Fibroblast of lung (primary cell): ENCODE measurements at regions not wholly inside any gene's neighbourhood (a gene's known extent, or its start where the extent isn't known, plus 50 kb on each side); places are given as distances from the start of the nearest gene placed in this dataset.

ENCODE experiments used
- DNase-seq, 2 donors: peaks; one replicate each; pipeline versions ENCODE4 v3.0.0 to v3.0.0-alpha.2; 2010; ENCODE audit warnings: low read depth in 2 of 2
- H2AFZ ChIP-seq: 2 replicates; pipeline ENCODE4 v1.5.1; 2012; ENCODE audit warnings: low read length, control low read depth, inconsistent platforms
- H3K27ac ChIP-seq: 2 replicates; pipeline ENCODE4 v1.5.1; 2011; ENCODE audit warnings: low read length, control low read depth; ENCODE audit not compliant: insufficient read depth
- H3K27me3 ChIP-seq: 2 replicates; pipeline ENCODE4 v1.5.1; 2011; ENCODE audit warnings: mild to moderate bottlenecking, low read length; ENCODE audit not compliant: control insufficient read depth, insufficient read depth
- H3K36me3 ChIP-seq: 2 replicates; pipeline ENCODE4 v1.5.1; 2011; ENCODE audit warnings: low read length; ENCODE audit not compliant: control insufficient read depth, insufficient read depth
- H3K4me1 ChIP-seq: 2 replicates; pipeline ENCODE4 v1.5.1; 2011; ENCODE audit warnings: low read length; ENCODE audit not compliant: control insufficient read depth, insufficient read depth; ENCODE audit errors: extremely low read depth
- H3K4me2 ChIP-seq: 2 replicates; pipeline ENCODE4 v1.5.1; 2011; ENCODE audit warnings: low read length, control low read depth; ENCODE audit not compliant: insufficient read depth; ENCODE audit errors: extremely low read depth
- H3K4me3 ChIP-seq, 4 experiments: fragments of 200-600 bp in 1 of 4; sonication (generic) in 1 of 4; replicated peaks in 1 of 4; 2 replicates each; pipeline ENCODE4 v1.5.1; 2011 to 2016; ENCODE audit warnings: low read length in 4 of 4, low read depth in 3 of 4, mild to moderate bottlenecking in 3 of 4, control low read depth in 2 of 4, inconsistent platforms in 1 of 4, mixed read lengths in 1 of 4; ENCODE audit not compliant: insufficient read depth in 1 of 4; ENCODE audit errors: control extremely low read depth in 1 of 4
- H3K79me2 ChIP-seq: 2 replicates; pipeline ENCODE4 v1.5.1; 2012; ENCODE audit warnings: mild to moderate bottlenecking, low read length, inconsistent platforms; ENCODE audit not compliant: control insufficient read depth, insufficient read depth
- H3K9ac ChIP-seq: 2 replicates; pipeline ENCODE4 v1.5.1; 2011; ENCODE audit warnings: mild to moderate bottlenecking, low read length, control low read depth; ENCODE audit not compliant: insufficient read depth
- H3K9me3 ChIP-seq: 2 replicates; pipeline ENCODE4 v1.5.1; 2012; ENCODE audit warnings: low read depth, low read length; ENCODE audit not compliant: control insufficient read depth, insufficient read depth
- H4K20me1 ChIP-seq: 2 replicates; pipeline ENCODE4 v1.5.1; 2011; ENCODE audit warnings: low read length; ENCODE audit not compliant: control insufficient read depth, insufficient read depth; ENCODE audit errors: extremely low read depth
- EZH2 ChIP-seq: IDR thresholded peaks from 2 replicates; pipeline ENCODE4 v1.5.1; 2012; ENCODE audit warnings: low read length, control low read depth, mild to moderate bottlenecking; ENCODE audit errors: missing control alignments
- TF ChIP-seq, protein P1 (sequence below), 2 donors: IDR thresholded peaks in 1 of 2; conservative IDR thresholded peaks in 1 of 2; 1 replicate in 1 of 2; 2 replicates in 1 of 2; pipeline ENCODE4 v1.5.1; 2011 to 2012; ENCODE audit warnings: low read length in 2 of 2, control low read depth in 1 of 2, inconsistent platforms in 1 of 2, low read depth in 1 of 2, mild to moderate bottlenecking in 1 of 2

DNA sequence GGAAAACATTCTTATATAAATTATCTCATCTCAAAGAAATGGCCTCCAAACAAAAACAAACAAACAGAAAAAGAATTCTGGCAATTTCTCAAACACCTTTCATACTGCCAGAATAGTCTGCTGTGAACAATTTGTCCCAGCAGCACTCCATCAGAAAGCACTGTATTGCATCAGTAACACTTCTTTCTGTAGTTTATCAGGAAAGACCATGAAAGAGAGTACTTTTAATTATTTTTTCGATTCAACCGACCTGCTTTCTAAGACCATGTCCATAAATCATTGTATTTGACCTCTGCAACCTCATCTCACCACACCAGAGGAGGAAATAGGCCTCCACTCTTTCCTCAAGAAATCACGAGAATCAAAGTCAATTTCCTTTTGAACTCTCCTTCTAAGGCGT lies 1579.9 kb downstream of the MRPL39 start:
- Histone ChIP-seq H4K20me1 (no peaks in the 10 kb centered on the region), H3K27me3 (no peaks in the 10 kb centered on the region), H3K27ac (no peak overlapping the region), H3K79me2 (no peaks in the 10 kb centered on the region), H3K4me3 (no peak overlapping the region), H2AFZ (no peak overlapping the region), H3K9me3 (no peaks in the 10 kb centered on the region), H3K4me1 (no peaks in the 10 kb centered on the region), H3K9ac (no peak overlapping the region), H3K36me3 (no peaks in the 10 kb centered on the region), H3K4me2 (no peak overlapping the region)
- peak in 1 of 2 donors; percentile 15 for DNase-seq
- TF ChIP-seq, protein P1, sequence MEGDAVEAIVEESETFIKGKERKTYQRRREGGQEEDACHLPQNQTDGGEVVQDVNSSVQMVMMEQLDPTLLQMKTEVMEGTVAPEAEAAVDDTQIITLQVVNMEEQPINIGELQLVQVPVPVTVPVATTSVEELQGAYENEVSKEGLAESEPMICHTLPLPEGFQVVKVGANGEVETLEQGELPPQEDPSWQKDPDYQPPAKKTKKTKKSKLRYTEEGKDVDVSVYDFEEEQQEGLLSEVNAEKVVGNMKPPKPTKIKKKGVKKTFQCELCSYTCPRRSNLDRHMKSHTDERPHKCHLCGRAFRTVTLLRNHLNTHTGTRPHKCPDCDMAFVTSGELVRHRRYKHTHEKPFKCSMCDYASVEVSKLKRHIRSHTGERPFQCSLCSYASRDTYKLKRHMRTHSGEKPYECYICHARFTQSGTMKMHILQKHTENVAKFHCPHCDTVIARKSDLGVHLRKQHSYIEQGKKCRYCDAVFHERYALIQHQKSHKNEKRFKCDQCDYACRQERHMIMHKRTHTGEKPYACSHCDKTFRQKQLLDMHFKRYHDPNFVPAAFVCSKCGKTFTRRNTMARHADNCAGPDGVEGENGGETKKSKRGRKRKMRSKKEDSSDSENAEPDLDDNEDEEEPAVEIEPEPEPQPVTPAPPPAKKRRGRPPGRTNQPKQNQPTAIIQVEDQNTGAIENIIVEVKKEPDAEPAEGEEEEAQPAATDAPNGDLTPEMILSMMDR (conservative IDR thresholded peaks at IDR 0.05 in 1 of 2, IDR thresholded peaks at IDR 0.05 in 1 of 2; ENCODE audit: low read depth in 1 of 2, low read length in 2 of 2), result no peak
- no peak for TF ChIP-seq EZH2

DNA sequence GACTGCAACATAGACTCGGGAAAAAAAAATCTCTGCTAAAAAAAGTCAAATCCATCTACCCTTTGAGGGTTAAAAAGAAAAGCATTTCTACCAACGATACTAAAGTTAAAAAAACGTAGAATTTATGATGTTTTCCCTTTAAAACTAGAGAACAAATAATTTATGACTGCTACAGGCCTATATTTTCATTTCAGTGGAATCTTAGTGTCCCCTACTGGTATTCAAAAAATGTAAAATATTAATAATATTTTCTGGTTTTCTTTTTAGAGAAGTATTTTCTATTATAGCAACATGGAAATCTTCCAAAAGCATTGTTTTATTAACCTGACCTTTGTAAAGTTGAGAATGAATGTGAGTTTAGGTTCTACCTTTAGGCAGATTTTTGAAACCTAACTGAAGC lies 1582.2 kb downstream of the MRPL39 start:
- Histone ChIP-seq H3K4me1 (no peaks in the 10 kb centered on the region), H3K9ac (no peak overlapping the region), H3K9me3 (no peaks in the 10 kb centered on the region), H3K79me2 (no peaks in the 10 kb centered on the region), H4K20me1 (no peaks in the 10 kb centered on the region), H3K4me3 (no peak overlapping the region), H3K27me3 (no peaks in the 10 kb centered on the region), H3K4me2 (no peak overlapping the region), H2AFZ (no peak overlapping the region), H3K36me3 (no peaks in the 10 kb centered on the region), H3K27ac (no peak overlapping the region)
- TF ChIP-seq, protein P1 (conservative IDR thresholded peaks at IDR 0.05 in 1 of 2, IDR thresholded peaks at IDR 0.05 in 1 of 2; ENCODE audit: low read depth in 1 of 2, low read length in 2 of 2), result no peak
- no peak for TF ChIP-seq EZH2
- no peak for DNase-seq

DNA sequence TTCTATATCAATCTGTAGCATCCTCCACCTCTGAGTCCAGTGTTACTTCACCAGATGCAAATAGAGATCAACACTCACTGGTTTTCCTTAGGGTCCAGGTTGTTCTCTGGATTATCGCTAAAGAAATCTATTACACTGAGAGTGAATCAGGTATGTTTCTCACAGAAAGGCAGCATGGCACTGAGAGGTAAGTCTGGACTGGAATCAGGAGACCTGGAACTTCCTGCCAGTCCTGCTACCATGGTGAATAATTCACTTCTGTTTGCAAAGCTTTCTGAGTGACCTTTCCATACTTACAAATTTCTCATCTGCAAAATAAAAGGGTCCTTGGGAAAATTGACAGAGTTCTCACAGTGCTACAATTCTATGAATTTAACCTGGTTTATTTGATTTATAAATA lies 1583.3 kb downstream of the MRPL39 start:
- Histone ChIP-seq H3K4me2 (no peak overlapping the region), H3K4me1 (no peaks in the 10 kb centered on the region), H3K27me3 (no peaks in the 10 kb centered on the region), H3K36me3 (no peaks in the 10 kb centered on the region), H3K9me3 (no peaks in the 10 kb centered on the region), H4K20me1 (no peaks in the 10 kb centered on the region), H3K79me2 (no peaks in the 10 kb centered on the region), H3K27ac (no peak overlapping the region), H3K9ac (no peak overlapping the region), H2AFZ (no peak overlapping the region), H3K4me3 (no peak overlapping the region)
- TF ChIP-seq, protein P1 (conservative IDR thresholded peaks at IDR 0.05 in 1 of 2, IDR thresholded peaks at IDR 0.05 in 1 of 2; ENCODE audit: low read depth in 1 of 2, low read length in 2 of 2), result no peak
- TF ChIP-seq EZH2, result no peak
- DNase-seq, result peak in 1 of 2 donors; percentile 1
